HEK293 (cell line): ENCODE measurements at regions not wholly inside any gene's neighbourhood (a gene's known extent, or its start where the extent isn't known, plus 50 kb on each side); places are given as distances from the start of the nearest gene placed in this dataset.
A peak's percentile ranks its signal among the peaks of the same experiment; 100 is the strongest.

ENCODE experiments used
- CTCF ChIA-PET: fragments of 350-600 bp; formaldehyde crosslinking; extraction: SDS; loops from one replicate; lab custom pipeline; 2021; ENCODE audit warnings: antibody characterized with exemption; lab: Yijun Ruan, JAX
- POLR2A ChIA-PET: fragments of 300-600 bp; formaldehyde crosslinking; extraction: SDS; loops from one replicate; lab custom pipeline; 2020; ENCODE audit warnings: antibody characterized with exemption, inconsistent platforms; lab: Yijun Ruan, JAX
- H3K27ac ChIP-seq: fragments of 200-500 bp; sonication (Bioruptor generic); 2 replicates; pipeline ENCODE4 v1.5.1; 2014; ENCODE audit warnings: low read depth, low read length, control low read depth, inconsistent platforms; ENCODE audit errors: extremely low read depth
- H3K36me3 ChIP-seq, 2 experiments: fragments of 200-500 bp in 1 of 2; sonication (Bioruptor generic) in 1 of 2; 1 replicate in 1 of 2; 2 replicates in 1 of 2; pipeline ENCODE4 v1.5.1; 2014 to 2017; ENCODE audit warnings: inconsistent platforms in 2 of 2, low read length in 2 of 2; ENCODE audit not compliant: control insufficient read depth in 2 of 2, insufficient read depth in 1 of 2
- H3K4me1 ChIP-seq: fragments of 200-500 bp; sonication (Bioruptor generic); 2 replicates; pipeline ENCODE4 v1.5.1; 2014; ENCODE audit warnings: mild to moderate bottlenecking, low read length, inconsistent platforms; ENCODE audit not compliant: control insufficient read depth, insufficient read depth
- H3K4me3 ChIP-seq: 2 replicates; pipeline ENCODE4 v1.5.1; 2011; ENCODE audit warnings: low read depth, mild to moderate bottlenecking, control low read depth, low read length, moderate library complexity
- H3K9me3 ChIP-seq: fragments of 200-500 bp; sonication (Bioruptor generic); 2 replicates; pipeline ENCODE4 v1.5.1; 2014; ENCODE audit warnings: low read depth, low read length, inconsistent platforms; ENCODE audit not compliant: control insufficient read depth, insufficient read depth
- EGR2 ChIP-seq: fragments of 450-650 bp; formaldehyde crosslinking; IDR thresholded peaks from 2 replicates; pipeline ENCODE4 v1.5.1; 2016; ENCODE audit warnings: low read depth, missing biosample characterization, missing genetic modification characterization
- GLIS1 ChIP-seq: fragments of 450-650 bp; formaldehyde crosslinking; IDR thresholded peaks from 2 replicates; pipeline ENCODE4 v1.5.1; 2016; ENCODE audit warnings: missing biosample characterization, missing genetic modification characterization
- GLIS2 ChIP-seq: fragments of 450-650 bp; formaldehyde crosslinking; IDR thresholded peaks from 2 replicates; pipeline ENCODE4 v1.5.1; 2016; ENCODE audit warnings: missing biosample characterization, missing genetic modification characterization
- OVOL3 ChIP-seq: fragments of 450-650 bp; formaldehyde crosslinking; IDR thresholded peaks from 2 replicates; pipeline ENCODE4 v1.5.1; 2016; ENCODE audit warnings: missing biosample characterization, missing genetic modification characterization
- ZBTB8A ChIP-seq: fragments of 450-650 bp; formaldehyde crosslinking; IDR thresholded peaks from 2 replicates; pipeline ENCODE4 v1.5.1; 2016; ENCODE audit warnings: missing biosample characterization, missing genetic modification characterization
- ZNF138 ChIP-seq: fragments of 450-650 bp; formaldehyde crosslinking; IDR thresholded peaks from 2 replicates; pipeline ENCODE4 v1.5.1; 2016; ENCODE audit warnings: missing biosample characterization, missing genetic modification characterization, borderline replicate concordance
- ZNF140 ChIP-seq: fragments of 450-650 bp; formaldehyde crosslinking; IDR thresholded peaks from 2 replicates; pipeline ENCODE4 v1.5.1; 2016; ENCODE audit warnings: missing biosample characterization, missing genetic modification characterization
- ZNF184 ChIP-seq: fragments of 450-650 bp; IDR thresholded peaks from 2 replicates; pipeline ENCODE4 v1.5.1; 2018; ENCODE audit warnings: missing biosample characterization, mild to moderate bottlenecking, missing genetic modification characterization
- ZNF324 ChIP-seq: fragments of 450-650 bp; formaldehyde crosslinking; IDR thresholded peaks from 2 replicates; pipeline ENCODE4 v1.5.1; 2016; ENCODE audit warnings: missing biosample characterization, missing genetic modification characterization
- ZNF521 ChIP-seq: fragments of 450-650 bp; formaldehyde crosslinking; IDR thresholded peaks from 2 replicates; pipeline ENCODE4 v1.5.1; 2017; ENCODE audit warnings: missing biosample characterization, mild to moderate bottlenecking, missing genetic modification characterization
- ZNF654 ChIP-seq: fragments of 450-650 bp; formaldehyde crosslinking; IDR thresholded peaks from 2 replicates; pipeline ENCODE4 v1.5.1; 2016; ENCODE audit warnings: low read depth, missing biosample characterization, missing genetic modification characterization
- ZXDB ChIP-seq: fragments of 450-650 bp; formaldehyde crosslinking; IDR thresholded peaks from 2 replicates; pipeline ENCODE4 v1.5.1; 2016; ENCODE audit warnings: missing biosample characterization, missing genetic modification characterization
- TF ChIP-seq, protein P1 (sequence below): fragments of 450-650 bp; formaldehyde crosslinking; IDR thresholded peaks from 2 replicates; pipeline ENCODE4 v1.5.1; 2016; ENCODE audit warnings: missing biosample characterization, missing genetic modification characterization, low read depth
- TF ChIP-seq, protein P2 (sequence below): fragments of 450-650 bp; formaldehyde crosslinking; IDR thresholded peaks from 2 replicates; pipeline ENCODE4 v1.5.1; 2016; ENCODE audit warnings: missing biosample characterization, missing genetic modification characterization
- TF ChIP-seq, protein P3 (sequence below): fragments of 450-650 bp; formaldehyde crosslinking; IDR thresholded peaks from 2 replicates; pipeline ENCODE4 v1.5.1; 2016; ENCODE audit warnings: missing biosample characterization, missing genetic modification characterization

DNA sequence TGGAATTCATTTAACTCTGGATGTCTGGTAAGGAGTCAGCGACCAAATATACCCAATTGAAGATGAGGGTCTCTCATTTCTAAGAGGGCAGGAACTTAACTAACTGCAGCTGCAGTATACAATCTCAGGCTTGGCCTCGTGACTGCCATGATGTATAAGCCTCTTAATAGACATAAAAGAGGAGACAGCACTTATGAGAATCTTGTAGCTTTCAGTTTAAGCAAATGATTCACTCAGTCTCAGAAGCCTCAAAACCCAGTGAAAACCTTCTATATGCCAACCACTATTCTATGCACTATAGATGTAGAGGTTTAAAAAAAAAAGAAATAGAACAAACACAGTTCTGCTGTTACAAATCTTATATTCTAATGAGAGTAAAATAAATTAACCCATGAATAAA, 513.9 kb downstream of the TBL1XR1 start:
- no peak for TF ChIP-seq ZNF324
- no peak for TF ChIP-seq EGR2 (tag by site-specific recombination)
- no peak for TF ChIP-seq OVOL3 (tag by site-specific recombination)
- no peak for TF ChIP-seq ZXDB (tag by site-specific recombination)
- TF ChIP-seq ZNF184, result no peak
- TF ChIP-seq ZNF521 (tag by site-specific recombination), result no peak
- TF ChIP-seq ZNF138 (tag by site-specific recombination), result no peak
- no peak for TF ChIP-seq ZBTB8A (tag by site-specific recombination)
- TF ChIP-seq, protein P1, sequence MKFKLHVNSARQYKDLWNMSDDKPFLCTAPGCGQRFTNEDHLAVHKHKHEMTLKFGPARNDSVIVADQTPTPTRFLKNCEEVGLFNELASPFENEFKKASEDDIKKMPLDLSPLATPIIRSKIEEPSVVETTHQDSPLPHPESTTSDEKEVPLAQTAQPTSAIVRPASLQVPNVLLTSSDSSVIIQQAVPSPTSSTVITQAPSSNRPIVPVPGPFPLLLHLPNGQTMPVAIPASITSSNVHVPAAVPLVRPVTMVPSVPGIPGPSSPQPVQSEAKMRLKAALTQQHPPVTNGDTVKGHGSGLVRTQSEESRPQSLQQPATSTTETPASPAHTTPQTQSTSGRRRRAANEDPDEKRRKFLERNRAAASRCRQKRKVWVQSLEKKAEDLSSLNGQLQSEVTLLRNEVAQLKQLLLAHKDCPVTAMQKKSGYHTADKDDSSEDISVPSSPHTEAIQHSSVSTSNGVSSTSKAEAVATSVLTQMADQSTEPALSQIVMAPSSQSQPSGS (tag by site-specific recombination), result no peak
- no peak for TF ChIP-seq GLIS2 (tag by site-specific recombination)
- TF ChIP-seq, protein P2, sequence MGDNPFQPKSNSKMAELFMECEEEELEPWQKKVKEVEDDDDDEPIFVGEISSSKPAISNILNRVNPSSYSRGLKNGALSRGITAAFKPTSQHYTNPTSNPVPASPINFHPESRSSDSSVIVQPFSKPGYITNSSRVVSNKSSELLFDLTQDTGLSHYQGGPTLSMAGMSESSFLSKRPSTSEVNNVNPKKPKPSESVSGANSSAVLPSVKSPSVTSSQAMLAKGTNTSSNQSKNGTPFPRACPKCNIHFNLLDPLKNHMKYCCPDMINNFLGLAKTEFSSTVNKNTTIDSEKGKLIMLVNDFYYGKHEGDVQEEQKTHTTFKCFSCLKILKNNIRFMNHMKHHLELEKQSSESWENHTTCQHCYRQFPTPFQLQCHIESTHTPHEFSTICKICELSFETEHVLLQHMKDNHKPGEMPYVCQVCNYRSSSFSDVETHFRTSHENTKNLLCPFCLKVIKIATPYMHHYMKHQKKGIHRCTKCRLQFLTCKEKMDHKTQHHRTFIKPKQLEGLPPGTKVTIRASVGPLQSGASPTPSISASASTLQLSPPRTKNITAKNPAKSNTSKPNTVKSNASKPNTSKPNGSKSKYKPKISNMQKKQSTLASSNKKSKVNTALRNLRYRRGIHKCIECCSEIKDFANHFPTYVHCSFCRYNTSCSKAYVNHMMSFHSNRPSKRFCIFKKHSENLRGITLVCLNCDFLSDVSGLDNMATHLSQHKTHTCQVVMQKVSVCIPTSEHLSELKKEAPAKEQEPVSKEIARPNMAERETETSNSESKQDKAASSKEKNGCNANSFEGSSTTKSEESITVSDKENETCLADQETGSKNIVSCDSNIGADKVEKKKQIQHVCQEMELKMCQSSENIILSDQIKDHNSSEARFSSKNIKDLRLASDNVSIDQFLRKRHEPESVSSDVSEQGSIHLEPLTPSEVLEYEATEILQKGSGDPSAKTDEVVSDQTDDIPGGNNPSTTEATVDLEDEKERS (tag by site-specific recombination), result no peak
- TF ChIP-seq, protein P3, sequence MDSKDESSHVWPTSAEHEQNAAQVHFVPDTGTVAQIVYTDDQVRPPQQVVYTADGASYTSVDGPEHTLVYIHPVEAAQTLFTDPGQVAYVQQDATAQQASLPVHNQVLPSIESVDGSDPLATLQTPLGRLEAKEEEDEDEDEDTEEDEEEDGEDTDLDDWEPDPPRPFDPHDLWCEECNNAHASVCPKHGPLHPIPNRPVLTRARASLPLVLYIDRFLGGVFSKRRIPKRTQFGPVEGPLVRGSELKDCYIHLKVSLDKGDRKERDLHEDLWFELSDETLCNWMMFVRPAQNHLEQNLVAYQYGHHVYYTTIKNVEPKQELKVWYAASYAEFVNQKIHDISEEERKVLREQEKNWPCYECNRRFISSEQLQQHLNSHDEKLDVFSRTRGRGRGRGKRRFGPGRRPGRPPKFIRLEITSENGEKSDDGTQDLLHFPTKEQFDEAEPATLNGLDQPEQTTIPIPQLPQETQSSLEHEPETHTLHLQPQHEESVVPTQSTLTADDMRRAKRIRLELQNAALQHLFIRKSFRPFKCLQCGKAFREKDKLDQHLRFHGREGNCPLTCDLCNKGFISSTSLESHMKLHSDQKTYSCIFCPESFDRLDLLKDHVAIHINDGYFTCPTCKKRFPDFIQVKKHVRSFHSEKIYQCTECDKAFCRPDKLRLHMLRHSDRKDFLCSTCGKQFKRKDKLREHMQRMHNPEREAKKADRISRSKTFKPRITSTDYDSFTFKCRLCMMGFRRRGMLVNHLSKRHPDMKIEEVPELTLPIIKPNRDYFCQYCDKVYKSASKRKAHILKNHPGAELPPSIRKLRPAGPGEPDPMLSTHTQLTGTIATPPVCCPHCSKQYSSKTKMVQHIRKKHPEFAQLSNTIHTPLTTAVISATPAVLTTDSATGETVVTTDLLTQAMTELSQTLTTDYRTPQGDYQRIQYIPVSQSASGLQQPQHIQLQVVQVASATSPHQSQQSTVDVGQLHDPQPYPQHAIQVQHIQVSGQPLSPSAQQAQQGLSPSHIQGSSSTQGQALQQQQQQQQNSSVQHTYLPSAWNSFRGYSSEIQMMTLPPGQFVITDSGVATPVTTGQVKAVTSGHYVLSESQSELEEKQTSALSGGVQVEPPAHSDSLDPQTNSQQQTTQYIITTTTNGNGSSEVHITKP (tag by site-specific recombination), result no peak
- TF ChIP-seq ZNF140 (tag by site-specific recombination), result no peak
- Histone ChIP-seq H3K4me3 (no peak overlapping the region), H3K9me3 (no peaks in the 10 kb centered on the region), H3K36me3 (no peaks in the 10 kb centered on the region), H3K4me1 (no peaks in the 10 kb centered on the region), H3K27ac (no peak overlapping the region)
- POLR2A ChIA-PET, result no interaction called here
- CTCF ChIA-PET, result no interaction called here

DNA sequence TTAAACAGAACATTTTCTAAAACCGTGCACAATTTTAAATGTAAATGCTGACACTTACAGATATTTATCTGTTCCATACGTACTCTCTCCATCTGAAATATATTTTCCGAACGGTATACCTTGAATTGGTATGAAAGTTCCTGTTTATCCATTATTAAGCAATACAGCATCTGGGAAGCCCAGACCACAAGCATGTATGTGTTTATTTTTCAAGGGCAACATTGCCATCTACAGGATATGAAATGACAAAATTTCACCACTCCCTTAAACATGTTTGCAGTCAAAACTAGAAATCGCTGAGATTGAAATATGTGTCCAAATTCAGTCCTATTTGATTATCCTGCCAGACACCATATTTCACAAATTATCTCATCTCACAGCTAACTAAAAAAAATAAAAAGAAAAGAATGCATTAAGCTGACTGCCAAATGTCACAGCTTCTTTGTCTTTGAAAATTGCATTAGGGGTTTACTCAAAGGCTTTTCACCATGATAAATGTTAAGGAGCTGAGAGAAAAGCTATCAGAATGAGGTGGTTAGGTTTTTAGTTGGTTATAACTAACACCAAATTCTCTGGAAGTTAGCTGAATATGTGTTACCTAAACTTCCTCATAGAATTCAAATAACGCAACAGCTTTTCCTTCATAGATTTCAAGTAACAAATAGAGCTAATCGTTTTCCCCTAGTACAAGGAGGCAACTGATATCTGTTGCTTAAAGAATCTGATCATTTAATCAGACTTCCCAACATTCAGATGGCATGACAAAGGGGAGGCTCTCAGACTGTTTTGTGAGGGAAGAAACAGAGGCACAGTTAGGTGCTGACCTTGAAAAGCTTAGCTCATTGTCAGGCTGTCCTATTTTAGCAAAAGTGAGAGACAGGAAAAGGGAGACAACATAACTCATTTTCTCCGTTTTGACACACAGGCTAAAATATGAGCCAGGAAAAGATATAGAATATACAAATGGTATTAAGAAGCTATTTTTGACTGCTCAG, 533.1 kb downstream of the TBL1XR1 start:
- H3K4me3 ChIP-seq, result no peak overlapping the region
- H3K27ac ChIP-seq, result no peak overlapping the region
- TF ChIP-seq GLIS1, result no peak
- peak; percentile 47 for TF ChIP-seq ZNF654
- no peaks in the 10 kb centered on the region for H3K36me3 ChIP-seq
- ChIA-PET POLR2A (interaction anchor here (0.6 kb wide), 1 partner anchor 33 kb away, joined by 3 read pairs; no protein-coding TSS in a partner anchor), CTCF (interaction anchor here (0.6 to 1.4 kb wide), 9 partner anchors 10 to 707 kb away, joined by 3 to 6 read pairs (median 3); no protein-coding TSS in a partner anchor)
- no peaks in the 10 kb centered on the region for H3K4me1 ChIP-seq
- no peaks in the 10 kb centered on the region for H3K9me3 ChIP-seq
